NCI-H1417 treated with DMSO at 0.1 percent for 48 hours (cell line): ENCODE measurements at regions not wholly inside any gene's neighbourhood (a gene's known extent, or its start where the extent isn't known, plus 50 kb on each side); places are given as distances from the start of the nearest gene placed in this dataset.
A peak's percentile ranks its signal among the peaks of the same experiment; 100 is the strongest.

ENCODE experiments used
- DNase-seq: peaks from one replicate; lab custom pipeline; 2025; lab: John Stamatoyannopoulos, UW

DNA sequence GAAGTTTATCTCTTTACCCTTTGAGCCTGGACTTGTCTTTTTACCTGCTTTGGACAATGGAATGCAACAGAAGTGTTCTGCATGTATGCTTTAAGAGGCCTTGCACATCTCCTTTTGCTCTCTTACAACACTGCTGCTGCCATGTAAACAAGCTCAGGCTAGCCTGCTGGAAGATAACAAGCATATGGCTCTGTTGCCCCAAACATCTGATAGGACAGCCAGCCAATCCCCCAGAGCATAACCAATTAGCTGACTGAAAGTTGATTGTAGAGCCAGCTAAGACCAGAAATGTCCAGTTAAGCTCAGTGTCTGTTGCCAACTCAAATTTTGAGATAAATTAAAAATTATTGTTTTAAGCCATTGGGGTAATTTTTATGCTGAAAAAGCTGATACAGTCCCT is 510.6 kb upstream of the CNKSR2 start:
- DNase-seq: no peak

DNA sequence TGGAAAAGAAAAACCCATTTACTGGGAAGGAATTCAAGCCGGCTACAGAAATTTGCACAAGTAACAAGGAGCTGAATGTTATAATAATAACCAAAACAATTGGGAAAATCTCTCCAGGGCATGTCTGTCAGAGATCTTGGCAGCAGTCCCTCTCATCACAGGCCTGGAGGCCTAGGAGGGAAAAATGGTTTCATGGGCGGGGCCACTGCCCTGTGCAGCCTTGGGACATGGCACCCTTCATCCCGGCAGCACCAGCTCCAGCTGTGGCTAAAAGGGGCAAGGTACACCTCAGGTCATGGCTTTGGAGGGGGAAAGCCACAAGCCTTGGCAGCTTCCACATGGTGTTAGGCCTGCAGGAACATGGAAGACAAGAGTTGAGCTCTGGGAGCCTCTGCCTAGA is 513.1 kb upstream of the CNKSR2 start:
- DNase-seq: no peak

DNA sequence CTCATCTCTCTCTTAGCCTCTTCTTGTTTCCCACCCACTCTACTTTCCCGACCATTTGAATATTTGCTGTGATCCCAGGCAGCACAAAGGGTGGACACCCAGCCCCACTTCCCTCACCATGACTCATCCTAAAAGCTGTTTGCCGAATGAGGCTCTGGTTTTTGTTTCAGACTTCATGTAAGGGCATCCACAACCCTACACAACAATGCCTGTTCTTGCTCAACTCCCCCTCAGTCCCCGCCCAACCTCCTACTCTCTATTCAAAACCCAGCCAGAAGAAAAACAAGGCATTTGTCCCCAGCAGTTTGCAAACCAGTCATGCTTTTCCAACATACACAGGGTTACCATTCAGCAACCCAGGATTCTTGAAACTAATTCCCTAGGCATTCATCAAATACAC is 516.5 kb upstream of the CNKSR2 start:
- no peak for DNase-seq

DNA sequence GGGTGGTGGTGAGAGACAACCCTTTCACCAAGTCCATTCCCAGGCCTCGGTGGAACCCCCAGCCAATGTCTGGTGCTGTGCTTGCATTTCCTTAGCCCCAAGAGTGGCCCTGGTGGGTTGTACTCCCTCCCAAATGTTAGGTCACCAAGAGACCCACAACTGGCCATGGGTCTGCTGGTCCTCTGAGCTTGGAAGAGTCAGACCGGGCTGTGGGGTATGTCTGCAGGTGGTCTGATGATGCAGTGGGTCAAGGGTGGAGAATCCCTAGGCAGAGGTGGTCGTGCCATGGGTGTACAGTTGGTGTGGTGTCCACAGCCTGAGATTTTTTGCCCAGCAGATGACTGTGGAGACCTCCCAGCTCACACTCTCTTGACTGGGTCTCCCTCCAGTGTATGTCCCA is 535.7 kb upstream of the CNKSR2 start:
- no peak for DNase-seq

DNA sequence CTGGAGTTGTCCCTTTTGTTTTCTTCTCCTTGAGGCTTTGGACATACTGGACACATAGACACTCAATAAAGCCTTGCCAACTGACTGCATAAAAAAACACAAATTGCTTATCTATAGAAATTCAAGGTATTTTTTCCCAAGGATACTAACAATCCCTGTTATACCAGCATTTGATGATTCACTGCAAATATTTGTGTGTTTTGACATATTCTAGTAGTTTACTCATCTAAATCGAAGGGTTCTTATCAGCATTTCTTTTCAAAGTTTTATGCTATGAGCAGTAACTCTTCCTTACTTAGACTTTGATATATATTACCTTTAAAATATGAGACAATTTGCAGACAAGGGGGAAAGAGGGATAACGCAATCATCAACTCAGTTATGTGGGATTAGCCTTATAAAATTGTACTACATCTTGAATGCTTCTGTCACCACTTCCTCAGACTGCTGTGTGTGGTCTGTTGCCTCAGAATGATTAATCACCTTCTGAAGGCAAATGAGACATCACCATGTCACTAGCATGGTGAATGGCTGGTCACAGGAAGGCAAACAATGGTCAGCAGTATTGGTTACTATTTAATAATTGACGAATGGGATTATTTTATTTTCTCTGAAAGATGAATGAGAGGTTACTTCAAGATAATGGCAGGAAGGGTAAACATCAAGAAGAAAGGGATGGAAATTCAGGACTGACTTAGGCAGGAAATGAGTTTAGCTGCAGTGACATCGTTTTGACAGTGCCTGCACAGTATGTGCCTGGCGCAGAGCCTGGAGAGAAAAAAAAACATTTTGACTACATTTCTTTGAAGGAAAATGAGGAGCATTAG is 544.3 kb upstream of the CNKSR2 start:
- DNase-seq: peak; percentile 62

DNA sequence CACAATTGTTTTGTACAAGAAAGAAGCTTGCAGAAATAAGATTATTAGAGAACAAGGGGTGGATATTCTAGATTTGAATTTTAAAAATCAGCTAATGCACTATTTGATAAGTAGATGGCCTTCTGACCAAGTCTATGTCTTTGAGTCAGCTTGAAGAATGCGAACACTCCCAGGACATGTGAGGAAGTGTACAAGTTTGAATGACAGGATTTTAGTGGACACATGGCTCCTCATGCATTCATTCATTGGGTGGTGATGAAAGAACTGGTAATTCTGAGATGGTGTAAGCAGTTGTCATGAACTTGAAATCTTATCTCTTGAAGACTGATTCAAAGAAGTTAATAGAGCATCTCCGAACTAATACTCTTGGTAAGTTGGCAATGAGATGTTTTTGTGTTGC is 548.2 kb upstream of the CNKSR2 start:
- no peak for DNase-seq

DNA sequence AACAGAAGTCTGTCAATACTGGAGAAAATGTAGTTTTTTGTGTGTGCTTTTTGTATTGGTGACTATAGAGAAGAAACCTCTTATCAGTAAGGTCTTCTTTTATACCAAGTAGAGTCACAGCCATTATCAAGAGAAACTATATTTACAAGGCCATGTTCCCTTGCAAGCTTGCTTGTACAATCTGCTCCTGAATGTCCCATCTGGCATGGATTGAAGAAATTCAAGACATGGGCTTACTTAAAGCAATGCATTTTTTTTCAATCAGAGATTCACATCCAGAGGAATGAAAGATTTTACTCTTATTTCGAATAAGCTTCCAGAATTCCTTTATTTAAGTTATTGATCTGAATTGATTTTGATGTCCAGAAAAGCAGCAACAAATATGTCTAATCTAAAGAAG is 537.3 kb upstream of the RPS6KA3 start:
- no peak for DNase-seq

DNA sequence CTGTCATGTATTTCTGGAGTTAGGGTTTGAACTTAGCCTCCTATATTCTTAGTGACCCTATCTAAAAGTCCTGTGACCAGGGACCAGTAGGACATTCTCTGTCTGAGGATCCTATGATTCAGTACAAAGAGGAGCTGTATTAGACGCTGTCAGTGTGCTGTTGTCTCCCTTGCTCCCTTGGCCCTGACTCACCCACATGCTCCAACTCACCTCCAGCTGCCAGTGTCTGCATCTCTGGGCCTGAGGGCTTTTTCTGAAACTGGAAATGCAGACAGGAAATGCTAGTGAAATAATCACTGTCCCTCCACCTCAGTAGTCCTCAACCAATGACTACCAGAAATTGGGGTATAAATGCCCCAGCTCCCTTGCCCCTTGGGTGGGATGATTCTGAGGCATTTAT is 535.3 kb upstream of the RPS6KA3 start:
- DNase-seq: no peak

DNA sequence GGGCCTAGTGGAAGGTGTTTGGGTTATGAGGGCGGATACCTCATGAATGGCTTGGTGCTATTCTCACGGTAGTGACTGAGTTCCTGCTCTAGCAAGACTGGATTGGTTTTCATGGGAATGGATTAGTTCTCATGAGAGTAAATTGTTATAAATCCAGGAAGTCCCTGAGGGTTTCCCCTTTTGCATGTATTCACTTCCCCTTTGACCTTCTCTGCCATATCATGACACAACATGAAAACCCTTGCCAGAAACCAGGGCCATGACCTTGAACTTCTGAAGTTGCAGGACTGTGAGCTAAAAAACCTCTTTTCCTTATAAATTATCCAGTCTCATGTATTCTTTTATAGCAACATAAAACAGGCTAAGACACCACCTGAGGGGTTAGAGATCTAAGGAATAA is 529.7 kb upstream of the RPS6KA3 start:
- no peak for DNase-seq

DNA sequence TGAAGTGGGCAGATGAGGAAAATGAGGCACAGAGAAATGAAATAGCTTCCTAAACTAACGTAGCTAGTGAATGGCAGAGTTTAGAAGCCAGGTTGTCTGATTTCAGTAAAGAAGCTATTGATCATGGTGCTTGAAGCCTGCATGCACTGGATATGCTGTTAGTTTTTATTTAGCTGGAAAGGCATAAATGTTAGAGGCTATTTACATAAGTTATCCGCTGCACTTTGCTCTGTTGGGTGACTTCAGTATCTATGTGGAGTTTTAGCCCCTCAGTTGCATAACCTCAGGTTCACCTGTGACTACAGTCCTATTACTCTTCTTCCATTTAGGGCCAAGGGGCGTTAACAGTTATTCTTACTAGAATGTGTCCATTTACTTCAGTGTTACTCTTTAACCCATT is 522.4 kb upstream of the RPS6KA3 start:
- no peak for DNase-seq

DNA sequence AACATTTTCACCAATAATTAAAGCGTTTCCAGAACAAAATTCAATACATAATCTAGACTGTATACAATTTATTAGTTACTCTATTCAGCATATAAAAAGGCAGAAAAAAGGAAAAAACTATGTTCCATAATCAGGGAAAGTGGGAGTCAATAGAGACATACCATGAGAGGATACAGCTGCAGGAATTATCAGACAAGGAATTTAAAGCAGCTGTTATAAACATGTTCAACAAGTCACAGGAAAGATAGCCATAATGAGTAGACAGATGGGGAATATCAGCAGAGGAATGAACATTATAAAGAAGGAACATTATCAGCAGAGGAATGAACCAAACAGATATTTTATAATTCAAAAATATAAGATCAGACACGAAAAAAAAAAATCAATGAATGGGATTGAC is 500.6 kb upstream of the RPS6KA3 start:
- DNase-seq: no peak

DNA sequence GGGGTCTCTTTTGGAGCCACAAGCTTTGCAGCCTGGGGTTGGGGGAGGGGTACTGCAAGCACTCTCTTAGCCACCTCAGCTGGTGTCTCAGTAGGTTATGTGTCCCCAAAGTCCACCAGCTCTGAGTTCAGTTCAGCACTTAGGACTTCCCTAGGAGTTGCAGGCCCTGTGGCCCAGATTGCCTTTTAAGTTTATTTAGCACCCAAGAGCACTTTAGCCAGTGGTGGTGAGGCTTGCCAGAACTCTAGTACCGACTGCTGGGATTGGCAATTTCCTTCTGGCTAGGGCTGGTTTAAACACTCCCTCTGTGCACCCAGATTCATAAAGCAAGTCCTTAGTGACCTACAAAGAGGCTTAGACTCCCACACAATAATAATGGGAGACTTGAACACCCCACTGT is 489.9 kb upstream of the RPS6KA3 start:
- no peak for DNase-seq

DNA sequence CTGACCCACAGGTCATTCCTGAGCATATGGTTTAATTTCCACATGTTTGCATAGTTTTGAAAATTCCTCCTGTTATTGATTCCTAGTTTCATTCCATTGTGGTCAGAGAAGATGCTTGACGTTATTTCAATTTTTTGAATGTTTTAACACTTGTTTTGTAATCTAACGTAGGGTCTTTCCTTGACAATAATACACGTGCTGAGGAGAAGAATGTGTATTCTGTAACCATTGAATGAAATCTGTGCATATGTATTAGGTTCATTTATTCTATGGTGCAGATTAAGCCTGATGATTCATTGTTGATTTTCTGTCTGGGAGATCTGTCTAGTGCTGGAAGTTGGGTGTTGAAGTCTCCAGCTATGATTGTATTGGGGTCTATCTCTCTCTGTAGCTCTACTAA is 486.4 kb upstream of the RPS6KA3 start:
- DNase-seq: no peak

DNA sequence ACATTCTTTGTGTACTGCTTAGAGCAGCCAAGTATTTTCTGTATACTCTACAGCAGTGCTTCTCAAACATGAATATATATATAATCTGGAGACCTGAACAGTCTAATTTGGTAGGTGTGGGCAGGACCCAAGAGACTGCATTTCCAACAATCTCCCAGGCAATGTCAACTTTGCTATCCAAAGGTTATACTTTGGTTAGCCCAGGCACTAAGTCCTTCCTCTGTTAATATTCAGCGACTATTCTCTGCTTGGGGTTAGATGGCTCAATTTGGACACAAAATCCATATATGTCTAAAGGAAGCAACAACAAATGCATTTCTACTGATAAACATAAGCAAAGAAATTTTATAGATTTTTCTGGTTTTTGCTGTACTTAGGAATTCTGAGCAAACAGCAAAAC is 480.0 kb upstream of the RPS6KA3 start:
- DNase-seq: no peak

DNA sequence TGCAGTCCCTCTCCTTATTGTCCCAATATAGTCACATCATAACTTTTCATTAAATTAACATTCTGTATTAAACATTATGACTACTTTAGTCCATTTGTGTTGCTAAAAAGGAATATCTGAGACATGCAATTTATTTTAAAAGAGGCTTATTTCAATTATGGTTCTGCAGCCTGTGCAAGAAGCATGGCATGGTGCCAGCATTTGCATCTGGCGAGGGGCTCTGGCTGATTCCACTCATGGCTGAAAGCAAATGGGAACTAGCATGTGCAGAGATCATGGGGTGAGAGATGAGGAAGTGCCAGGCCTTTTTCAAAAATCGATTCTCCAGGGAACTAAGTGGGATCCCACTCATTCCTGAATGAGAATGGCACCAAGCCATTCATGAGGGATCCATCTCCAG is 476.3 kb upstream of the RPS6KA3 start:
- no peak for DNase-seq

DNA sequence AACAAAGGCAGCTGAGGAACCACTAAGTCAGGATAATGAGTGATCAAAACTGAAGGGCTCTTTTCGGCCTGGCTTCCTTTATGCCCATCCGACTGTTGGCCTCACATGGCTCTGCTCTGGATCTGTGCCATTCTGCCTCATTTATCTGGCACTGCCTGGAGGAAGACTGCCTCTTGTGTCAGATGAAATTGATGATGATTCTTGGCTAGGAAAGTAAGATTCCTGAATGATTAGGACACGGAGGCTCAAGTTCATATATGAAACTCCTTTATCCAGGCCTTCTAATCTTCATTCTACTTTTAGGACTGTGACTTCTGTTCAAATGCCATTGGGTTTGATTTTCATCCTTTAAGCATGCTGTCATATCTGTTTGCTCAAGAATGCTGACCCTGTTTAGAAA is 475.4 kb upstream of the RPS6KA3 start:
- DNase-seq: no peak

DNA sequence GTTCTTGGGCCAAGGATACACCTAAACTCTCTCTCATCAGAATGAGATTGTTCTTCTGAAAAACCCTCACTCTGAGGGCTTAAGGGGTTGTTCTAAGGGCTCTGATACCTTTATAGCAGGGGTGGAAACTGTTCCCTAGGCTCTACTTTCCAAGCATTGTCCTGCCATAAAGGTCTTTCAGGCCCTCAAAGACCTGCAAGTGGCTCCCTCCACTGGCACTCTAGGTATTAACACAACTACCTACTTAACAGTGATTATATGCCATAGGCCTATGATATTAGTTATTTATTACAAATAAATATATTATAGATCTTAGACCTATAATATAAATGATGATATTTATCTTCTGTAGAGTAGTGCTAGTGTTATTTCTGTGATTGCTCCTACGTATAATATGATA is 473.7 kb upstream of the RPS6KA3 start:
- DNase-seq: no peak

DNA sequence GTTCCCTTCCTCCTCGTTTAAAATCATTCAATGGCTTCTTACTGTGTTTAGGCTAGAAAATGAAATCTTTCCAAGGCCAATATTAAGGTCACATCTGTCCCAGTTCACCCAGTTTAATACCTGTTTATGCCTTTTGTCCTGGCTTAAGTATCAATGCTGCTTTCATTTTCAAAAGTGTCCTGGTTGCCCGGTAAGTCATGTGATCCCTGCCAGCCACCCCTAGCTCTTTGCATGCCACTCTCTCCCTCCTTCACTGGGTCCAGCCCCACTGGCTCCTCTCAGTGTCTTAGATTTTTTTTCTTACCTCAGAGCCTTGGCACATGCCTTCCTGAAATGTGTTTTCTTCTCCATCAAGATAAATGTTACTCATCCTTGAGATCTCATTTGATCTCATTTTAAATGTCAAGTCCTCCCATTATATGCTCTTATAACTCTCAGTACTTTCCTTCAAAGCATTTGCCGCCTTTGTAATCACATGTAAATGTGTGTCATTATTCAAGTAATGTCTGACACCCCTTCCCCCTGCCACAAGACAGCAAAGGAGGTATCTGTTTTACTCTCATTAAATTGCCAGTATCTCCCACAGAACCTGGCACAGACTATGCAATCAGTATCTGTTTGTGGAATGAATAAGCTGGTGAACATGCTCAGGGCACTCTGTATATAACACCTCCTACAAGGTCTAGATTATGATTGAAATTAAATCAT is 472.5 kb upstream of the RPS6KA3 start:
- no peak for DNase-seq

DNA sequence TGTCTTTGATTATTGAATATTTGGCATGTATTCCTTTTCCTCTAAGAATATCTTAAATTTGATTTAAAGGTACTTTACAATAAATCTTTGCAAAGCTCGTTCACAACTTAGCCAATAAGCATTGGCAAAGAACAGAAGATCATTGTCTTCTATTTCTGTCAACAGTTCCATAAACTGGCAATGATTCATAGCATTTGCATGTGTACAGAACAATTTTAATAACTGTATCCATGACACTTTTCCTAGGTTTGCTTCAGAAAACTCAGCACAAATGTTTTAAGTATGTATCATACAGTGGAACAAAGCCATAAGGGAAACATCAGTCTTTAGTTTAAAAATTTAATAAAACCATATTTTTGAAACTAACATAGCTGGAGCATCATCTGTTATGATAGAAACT is 462.7 kb upstream of the RPS6KA3 start:
- no peak for DNase-seq

DNA sequence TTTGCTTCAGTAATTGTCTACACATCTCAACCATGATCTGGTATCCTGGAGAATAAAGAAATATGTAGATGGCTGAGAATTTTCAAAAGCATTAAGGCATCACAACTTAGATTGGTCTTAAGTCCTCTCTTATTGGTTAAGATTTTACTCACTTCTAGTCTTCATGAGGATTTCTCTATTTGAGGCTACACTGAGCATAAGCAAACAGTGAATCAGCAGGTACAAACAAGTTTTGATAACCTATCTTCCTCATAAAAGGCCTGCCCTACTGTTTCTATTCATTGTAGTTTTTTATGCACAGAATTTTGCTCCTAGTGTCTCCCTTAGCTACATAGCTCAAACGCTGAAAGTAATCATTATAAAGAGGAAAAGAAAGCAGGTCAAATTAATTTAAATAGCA is 460.7 kb upstream of the RPS6KA3 start:
- peak; percentile 3 for DNase-seq

DNA sequence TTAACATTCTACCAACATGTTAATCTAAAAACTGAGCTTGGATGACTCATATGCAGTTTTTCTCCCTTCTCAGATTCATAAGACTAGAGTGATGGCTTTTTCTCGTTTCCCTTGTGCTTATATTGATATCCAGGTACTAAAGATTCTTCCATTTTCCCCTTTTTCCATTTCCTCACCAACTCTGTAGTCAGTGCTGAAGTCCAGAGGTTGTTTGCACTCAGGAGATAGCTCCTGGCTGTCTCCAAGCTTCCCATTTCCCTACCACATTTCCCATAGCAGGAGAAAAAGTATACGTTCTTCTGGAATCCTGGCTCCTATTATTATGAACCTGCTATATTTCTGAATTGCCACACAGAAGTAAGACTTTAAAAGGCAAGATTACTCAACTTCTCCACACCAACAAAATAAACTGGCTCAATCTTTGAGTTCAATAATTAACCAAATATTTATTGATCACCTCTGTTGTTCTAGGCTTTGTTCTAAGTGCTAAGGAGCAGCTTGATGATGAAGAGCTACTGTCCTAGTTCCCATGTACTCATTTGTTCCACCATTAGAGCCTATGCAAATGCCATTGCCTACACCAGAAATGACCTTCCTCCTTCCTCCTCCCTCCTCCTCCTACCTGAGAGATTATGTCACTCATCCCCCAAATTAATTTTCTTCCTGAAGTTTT is 454.4 kb upstream of the RPS6KA3 start:
- DNase-seq: no peak

DNA sequence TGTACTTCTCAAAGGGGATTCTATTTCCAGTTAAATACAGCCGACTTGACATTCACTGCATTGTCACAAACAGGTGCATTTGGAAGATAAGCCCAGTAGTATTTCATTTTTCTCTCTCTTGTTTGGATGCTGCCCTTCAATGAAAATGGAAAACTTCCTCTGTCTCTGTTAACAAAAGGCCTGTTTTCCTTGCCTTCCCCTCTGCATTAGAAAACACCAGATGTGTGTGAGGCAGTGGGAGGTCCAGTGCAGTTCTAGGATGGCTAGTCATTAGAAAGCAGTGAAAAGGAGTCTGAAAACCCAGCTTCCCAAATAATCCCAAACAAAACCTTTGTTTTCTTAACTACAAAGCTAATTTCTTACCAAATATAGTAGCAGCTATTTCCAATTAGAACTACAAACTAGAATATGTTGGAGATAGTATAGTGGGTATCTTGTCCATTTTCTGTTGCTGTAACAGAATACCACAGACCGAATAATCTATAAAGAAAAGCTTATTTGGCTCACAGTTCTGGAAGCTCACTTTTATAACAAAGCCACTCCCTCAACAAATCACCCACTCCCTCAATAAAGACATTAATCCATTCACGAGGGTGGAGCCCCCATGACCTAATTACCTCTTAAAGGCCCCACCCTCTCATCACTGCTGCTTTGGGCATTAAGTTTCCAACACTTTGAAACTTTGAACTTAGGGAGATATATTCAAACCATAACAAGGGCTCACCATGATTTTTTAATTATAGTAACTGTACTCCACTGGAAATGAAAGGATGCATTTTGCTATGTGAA is 452.1 kb upstream of the RPS6KA3 start:
- no peak for DNase-seq
